GM21528 (cell line): ENCODE measurements at regions not wholly inside any gene's neighbourhood (a gene's known extent, or its start where the extent isn't known, plus 50 kb on each side); places are given as distances from the start of the nearest gene placed in this dataset.

Source experiments
- ATAC-seq: cut with Tn5 transposase; IDR thresholded peaks from one replicate; pipeline ENCODE4 v1.9.1; 2021; ENCODE audit warnings: mild to moderate bottlenecking, moderate library complexity; ENCODE audit not compliant: unreplicated experiment, low FRiP score

GRCh38 chr13:79765331-79765730 is 284.4 kb downstream of the NDFIP2 start:
- no peak for ATAC-seq

- no peak for ATAC-seq
Observed at GRCh38 chr13:79749984-79750551, 269.1 kb downstream of the NDFIP2 start.

GRCh38 chr13:79749566-79749965 is 268.6 kb downstream of the NDFIP2 start:
- no peak for ATAC-seq

- ATAC-seq: no peak
Observed at GRCh38 chr13:79745081-79745480, 264.1 kb downstream of the NDFIP2 start.

- ATAC-seq: no peak
Observed at GRCh38 chr13:79742923-79743322, 262.0 kb downstream of the NDFIP2 start.

- no peak for ATAC-seq
Observed at GRCh38 chr13:79740991-79741390, 260.0 kb downstream of the NDFIP2 start.

GRCh38 chr13:79736356-79736755 is 255.4 kb downstream of the NDFIP2 start:
- no peak for ATAC-seq

- ATAC-seq: no peak
Observed at GRCh38 chr13:79735228-79735627, 254.3 kb downstream of the NDFIP2 start.

- ATAC-seq: no peak
Observed at GRCh38 chr13:79727086-79727485, 246.1 kb downstream of the NDFIP2 start.

- no peak for ATAC-seq
Observed at GRCh38 chr13:79725841-79726240, 244.9 kb downstream of the NDFIP2 start.

- no peak for ATAC-seq
Observed at GRCh38 chr13:79724348-79725103, 243.6 kb downstream of the NDFIP2 start.

- no peak for ATAC-seq
Observed at GRCh38 chr13:79723519-79724024, 242.6 kb downstream of the NDFIP2 start.

GRCh38 chr13:79722885-79723445 is 242.0 kb downstream of the NDFIP2 start:
- no peak for ATAC-seq

GRCh38 chr13:79716191-79716590 is 235.2 kb downstream of the NDFIP2 start:
- ATAC-seq: no peak

- ATAC-seq: no peak
Observed at GRCh38 chr13:79711631-79712030, 230.7 kb downstream of the NDFIP2 start.

GRCh38 chr13:79710376-79710775 is 229.4 kb downstream of the NDFIP2 start:
- no peak for ATAC-seq

- no peak for ATAC-seq
Observed at GRCh38 chr13:79709471-79709870, 228.5 kb downstream of the NDFIP2 start.

- ATAC-seq: peak; percentile 70
Observed at GRCh38 chr13:79703772-79704171, 222.8 kb downstream of the NDFIP2 start.

- ATAC-seq: no peak
Observed at GRCh38 chr13:79695754-79696153, 214.8 kb downstream of the NDFIP2 start.

- no peak for ATAC-seq
Observed at GRCh38 chr13:79692846-79693245, 211.9 kb downstream of the NDFIP2 start.

- no peak for ATAC-seq
Observed at GRCh38 chr13:79691826-79692225, 210.9 kb downstream of the NDFIP2 start.

GRCh38 chr13:79688741-79689140 is 207.8 kb downstream of the NDFIP2 start:
- no peak for ATAC-seq
